MCF 10A (cell line): ENCODE measurements at regions not wholly inside any gene's neighbourhood (a gene's known extent, or its start where the extent isn't known, plus 50 kb on each side); places are given as distances from the start of the nearest gene placed in this dataset.
"Not testable (repeated sequence)": the region's sequence is repeated elsewhere in the genome, so short reads cannot be mapped to it uniquely, and the experiment has no call there.

ENCODE experiments used
- BruUV-seq: library from RNA; stranded (reverse); fragments of 400-500 nt; replicated peaks from 2 replicates; lab custom pipeline; 2021; lab: Mats Ljungman, UMichigan
- CTCF ChIA-PET: fragments of 300-600 bp; sonication (Branson Sonifier 250); formaldehyde crosslinking; extraction: SDS; loops from one replicate; lab custom pipeline; 2021; ENCODE audit warnings: antibody characterized with exemption, inconsistent platforms; lab: Yijun Ruan, JAX
- POLR2A ChIA-PET: fragments of 300-600, 350-650 bp; sonication (Branson Sonifier 250); formaldehyde crosslinking; extraction: SDS; loops from one replicate; lab custom pipeline; 2020; ENCODE audit warnings: antibody characterized with exemption, inconsistent platforms; lab: Yijun Ruan, JAX
- DNase-seq: peaks from one replicate; pipeline ENCODE4 v3.0.0-alpha.2; 2018; ENCODE audit not compliant: unreplicated experiment
- H3K27ac Mint-ChIP-seq: one replicate; pipeline ENCODE4 v1.8.0; 2022; ENCODE audit warnings: mild to moderate bottlenecking, low read depth, mixed read lengths; ENCODE audit not compliant: unreplicated experiment
- H3K27me3 Mint-ChIP-seq: one replicate; pipeline ENCODE4 v1.8.0; 2022; ENCODE audit warnings: mixed read lengths; ENCODE audit not compliant: insufficient read depth, unreplicated experiment
- H3K36me3 Mint-ChIP-seq: one replicate; pipeline ENCODE4 v1.8.0; 2022; ENCODE audit warnings: mild to moderate bottlenecking, moderate library complexity, mixed read lengths; ENCODE audit not compliant: insufficient read depth, unreplicated experiment
- H3K4me1 Mint-ChIP-seq: one replicate; pipeline ENCODE4 v1.8.0; 2022; ENCODE audit warnings: mixed read lengths; ENCODE audit not compliant: insufficient read depth, unreplicated experiment
- H3K4me3 Mint-ChIP-seq: one replicate; pipeline ENCODE4 v1.8.0; 2022; ENCODE audit warnings: mild to moderate bottlenecking, moderate library complexity, mixed read lengths; ENCODE audit not compliant: unreplicated experiment
- H3K9me3 Mint-ChIP-seq: one replicate; pipeline ENCODE4 v1.8.0; 2022; ENCODE audit warnings: mixed read lengths; ENCODE audit not compliant: unreplicated experiment
- intact Hi-C: fragments of 100-400 bp; cut with micrococcal nuclease; formaldehyde crosslinking; loops from 2 replicates; pipeline ENCODE4 v1.14.1; 2022
- TF ChIP-seq, protein P1 (sequence below): fragments of 200-600 bp; IDR thresholded peaks from one replicate; pipeline ENCODE4 v1.8.0; 2022; ENCODE audit warnings: antibody characterized with exemption, mild to moderate bottlenecking; ENCODE audit not compliant: unreplicated experiment

DNA sequence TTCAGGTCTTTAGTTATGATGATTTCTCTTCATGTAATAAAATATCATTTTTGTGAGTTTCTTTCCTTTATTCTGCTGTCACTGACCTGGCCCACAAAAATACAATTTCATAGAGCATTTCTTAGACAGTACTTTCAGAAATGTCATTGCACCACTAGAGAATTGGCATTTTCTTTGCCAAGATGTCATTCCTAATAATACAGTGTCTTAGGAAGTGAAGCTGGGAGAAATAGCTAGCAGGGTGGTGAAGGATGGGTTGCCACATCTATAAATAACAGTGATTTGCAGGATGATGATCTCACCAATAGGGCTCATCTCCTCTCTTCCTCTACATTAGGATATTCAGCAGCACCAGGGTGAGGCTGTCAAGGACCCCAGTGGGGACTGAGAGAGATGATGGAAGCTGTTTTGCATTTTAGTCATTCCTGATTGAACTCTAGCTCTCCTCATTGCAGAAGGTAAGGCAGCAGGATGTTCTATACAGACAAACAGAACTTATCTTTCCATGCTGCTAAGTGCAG is 452.1 kb downstream of the NXPH1 start:
- no peak for DNase-seq
- ChIA-PET POLR2A (no interaction called here), CTCF (no interaction called here)
- intact Hi-C loops: no loop called here
- TF ChIP-seq, protein P1, sequence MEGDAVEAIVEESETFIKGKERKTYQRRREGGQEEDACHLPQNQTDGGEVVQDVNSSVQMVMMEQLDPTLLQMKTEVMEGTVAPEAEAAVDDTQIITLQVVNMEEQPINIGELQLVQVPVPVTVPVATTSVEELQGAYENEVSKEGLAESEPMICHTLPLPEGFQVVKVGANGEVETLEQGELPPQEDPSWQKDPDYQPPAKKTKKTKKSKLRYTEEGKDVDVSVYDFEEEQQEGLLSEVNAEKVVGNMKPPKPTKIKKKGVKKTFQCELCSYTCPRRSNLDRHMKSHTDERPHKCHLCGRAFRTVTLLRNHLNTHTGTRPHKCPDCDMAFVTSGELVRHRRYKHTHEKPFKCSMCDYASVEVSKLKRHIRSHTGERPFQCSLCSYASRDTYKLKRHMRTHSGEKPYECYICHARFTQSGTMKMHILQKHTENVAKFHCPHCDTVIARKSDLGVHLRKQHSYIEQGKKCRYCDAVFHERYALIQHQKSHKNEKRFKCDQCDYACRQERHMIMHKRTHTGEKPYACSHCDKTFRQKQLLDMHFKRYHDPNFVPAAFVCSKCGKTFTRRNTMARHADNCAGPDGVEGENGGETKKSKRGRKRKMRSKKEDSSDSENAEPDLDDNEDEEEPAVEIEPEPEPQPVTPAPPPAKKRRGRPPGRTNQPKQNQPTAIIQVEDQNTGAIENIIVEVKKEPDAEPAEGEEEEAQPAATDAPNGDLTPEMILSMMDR: no peak
- Mint-ChIP-seq H3K36me3 (no peaks in the 10 kb centered on the region), H3K27ac (no peak overlapping the region), H3K27me3 (peaks cover 32% of the 10 kb centered on the region), H3K4me3 (no peak overlapping the region), H3K9me3 (no peaks in the 10 kb centered on the region), H3K4me1 (no peaks in the 10 kb centered on the region)
- no TSS peak for BruUV-seq

DNA sequence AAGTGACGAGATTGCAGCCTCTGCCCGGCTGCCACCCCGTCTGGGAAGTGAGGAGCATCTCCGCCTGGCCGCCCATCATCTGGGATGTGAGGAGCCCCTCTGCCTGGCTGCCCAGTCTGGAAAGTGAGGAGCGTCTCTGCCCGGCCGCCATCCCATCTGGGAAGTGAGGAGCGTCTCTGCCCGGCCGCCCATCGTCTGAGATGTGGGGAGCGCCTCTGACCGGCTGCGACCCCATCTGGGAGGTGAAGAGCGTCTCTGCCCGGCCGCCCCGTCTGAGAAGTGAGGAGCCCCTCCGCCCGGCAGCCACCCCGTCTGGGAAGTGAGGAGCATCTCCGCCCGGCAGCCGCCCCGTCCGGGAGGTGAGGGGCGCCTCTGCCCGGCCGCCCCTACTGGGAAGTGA is 456.9 kb downstream of the NXPH1 start:
- not testable (repeated sequence) for H3K36me3 Mint-ChIP-seq

DNA sequence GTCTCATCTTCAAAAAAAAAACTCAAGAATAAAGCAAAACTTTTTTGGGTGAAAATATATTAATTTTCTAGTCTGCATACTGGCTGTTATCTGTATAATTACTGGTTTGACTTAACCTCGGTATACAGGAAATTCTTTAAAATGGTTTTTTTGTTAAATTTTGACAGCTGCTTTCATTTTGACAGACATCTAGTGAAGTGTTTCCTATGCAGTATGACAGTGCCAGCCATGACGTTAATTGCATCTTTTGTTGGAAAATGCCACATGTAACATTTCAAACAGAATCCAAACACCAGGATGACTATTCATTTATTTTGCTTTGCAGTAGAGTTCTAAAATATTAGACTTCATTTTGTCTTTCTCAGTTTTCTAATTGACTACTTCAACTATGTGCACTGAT is 460.4 kb downstream of the NXPH1 start:
- intact Hi-C loops: no loop called here

More for the DNA sequence above, 456.9 kb downstream of the NXPH1 start:
- peaks cover 19% of the 10 kb centered on the region for H3K27me3 Mint-ChIP-seq
- intact Hi-C loops, BruUV-seq, H3K4me1 Mint-ChIP-seq, H3K9me3 Mint-ChIP-seq, H3K27ac Mint-ChIP-seq, H3K4me3 Mint-ChIP-seq, CTCF ChIA-PET, DNase-seq: not testable (repeated sequence)
- POLR2A ChIA-PET: interaction anchor here (1.2 kb wide), 1 partner anchor 23 kb away, joined by 3 read pairs; no protein-coding TSS in a partner anchor

DNA sequence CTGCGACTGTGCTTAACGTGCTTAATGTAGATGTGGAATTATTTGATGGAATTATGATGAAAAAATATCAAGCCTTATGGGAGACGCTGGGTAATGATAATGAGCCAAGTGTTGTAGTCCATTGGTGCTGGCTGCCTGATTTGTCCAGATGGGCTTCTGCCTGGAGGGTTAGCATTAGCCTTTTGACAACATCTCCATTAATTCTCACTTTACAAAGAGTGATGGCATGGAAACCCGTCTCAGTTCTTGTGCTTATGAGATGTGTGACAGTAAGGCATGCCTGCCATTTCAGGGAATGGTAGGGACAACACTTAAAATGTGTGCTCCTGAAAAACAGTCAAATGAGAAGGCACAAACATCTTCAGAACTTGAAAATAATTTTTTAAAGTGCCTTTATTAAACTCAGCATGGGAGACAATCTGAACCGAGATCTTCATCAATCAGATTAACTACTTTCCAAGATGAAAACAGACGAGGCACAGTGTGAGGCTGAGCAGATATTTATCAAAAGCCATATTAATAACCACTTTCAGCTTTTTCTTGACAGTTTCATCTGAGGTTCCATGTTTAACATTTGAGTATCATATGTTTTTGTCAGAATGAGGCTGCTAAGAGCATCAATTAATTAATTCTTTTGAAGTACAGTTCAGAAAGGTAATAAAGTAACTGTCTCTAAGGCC is 473.1 kb downstream of the NXPH1 start:
- ChIA-PET CTCF (no interaction called here), POLR2A (no interaction called here)
- TF ChIP-seq, protein P1: no peak
- Mint-ChIP-seq H3K36me3 (no peaks in the 10 kb centered on the region), H3K27me3 (peaks cover 67% of the 10 kb centered on the region), H3K4me1 (no peaks in the 10 kb centered on the region), H3K9me3 (no peaks in the 10 kb centered on the region), H3K4me3 (no peak overlapping the region), H3K27ac (no peak overlapping the region)
- intact Hi-C loops: no loop called here
- no TSS peak for BruUV-seq
- DNase-seq: no peak

More for the DNA sequence above, 460.4 kb downstream of the NXPH1 start:
- ChIA-PET POLR2A (no interaction called here), CTCF (no interaction called here)
- H3K27me3 Mint-ChIP-seq: peaks cover 21% of the 10 kb centered on the region
- TF ChIP-seq, protein P1: no peak
- no peaks in the 10 kb centered on the region for H3K9me3 Mint-ChIP-seq
- no peak for DNase-seq
- no TSS peak for BruUV-seq
- no peak overlapping the region for H3K4me3 Mint-ChIP-seq
- no peaks in the 10 kb centered on the region for H3K36me3 Mint-ChIP-seq
- H3K4me1 Mint-ChIP-seq: no peaks in the 10 kb centered on the region
- H3K27ac Mint-ChIP-seq: no peak overlapping the region
